SU-DHL-6 (cell line): ENCODE measurements at regions not wholly inside any gene's neighbourhood (a gene's known extent, or its start where the extent isn't known, plus 50 kb on each side); places are given as distances from the start of the nearest gene placed in this dataset.

Experiments used
- H2AFZ ChIP-seq: fragments of 200-600 bp; sonication (generic); 2 replicates; pipeline ENCODE4 v1.6.1; 2014; ENCODE audit warnings: low read depth, mild to moderate bottlenecking, moderate library complexity, mixed read lengths, antibody characterized with exemption, low read length; ENCODE audit not compliant: severe bottlenecking
- H3F3A ChIP-seq: fragments of 200-600 bp; shearing (Covaris generic); 2 replicates; pipeline ENCODE4 v1.6.0; 2016; ENCODE audit warnings: antibody characterized with exemption, mild to moderate bottlenecking; ENCODE audit not compliant: insufficient read depth
- H3K27ac ChIP-seq: fragments of 200-600 bp; sonication (generic); 2 replicates; pipeline ENCODE4 v1.5.1; 2016; ENCODE audit warnings: low read depth, mild to moderate bottlenecking, low read length, moderate library complexity, mixed read lengths
- H3K27me3 ChIP-seq: fragments of 200-600 bp; sonication (generic), shearing (Covaris generic); 2 replicates; pipeline ENCODE4 v1.6.0; 2014; ENCODE audit warnings: mild to moderate bottlenecking, low read length
- H3K36me3 ChIP-seq: fragments of 200-600 bp; sonication (generic); 2 replicates; pipeline ENCODE4 v1.6.1; 2014; ENCODE audit warnings: mild to moderate bottlenecking, low read length, mixed read lengths
- H3K4me2 ChIP-seq: fragments of 300-600, 200-600 bp; shearing (Covaris generic), sonication (generic); 2 replicates; pipeline ENCODE4 v1.6.0; 2014; ENCODE audit warnings: low read length, low read depth, mild to moderate bottlenecking; ENCODE audit not compliant: poor library complexity, severe bottlenecking
- H3K4me3 ChIP-seq: fragments of 200-600 bp; sonication (generic); 2 replicates; pipeline ENCODE4 v1.5.1; 2014; ENCODE audit warnings: antibody characterized with exemption, low read length, mild to moderate bottlenecking, mixed read lengths; ENCODE audit not compliant: insufficient read depth, poor library complexity, severe bottlenecking
- H3K79me2 ChIP-seq: fragments of 200-600 bp; sonication (generic); 2 replicates; pipeline ENCODE4 v1.6.1; 2014; ENCODE audit warnings: mild to moderate bottlenecking, low read length, moderate library complexity; ENCODE audit not compliant: insufficient read depth
- H3K9ac ChIP-seq: fragments of 200-600 bp; sonication (generic); 2 replicates; pipeline ENCODE4 v1.7.0; 2014; ENCODE audit warnings: mild to moderate bottlenecking, low read length
- H3K9me2 ChIP-seq: fragments of 200-600 bp; sonication (generic); replicated peaks from 2 replicates; pipeline ENCODE4 v1.6.1; 2014; ENCODE audit warnings: low read length; ENCODE audit not compliant: insufficient read depth
- H3K9me3 ChIP-seq: fragments of 200-600 bp; sonication (generic); 2 replicates; pipeline ENCODE4 v1.6.1; 2014; ENCODE audit warnings: low read length, mixed read lengths; ENCODE audit not compliant: insufficient read depth
- H4K20me1 ChIP-seq: fragments of 200-600 bp; sonication (generic); 2 replicates; pipeline ENCODE4 v1.6.1; 2014; ENCODE audit warnings: low read depth, mild to moderate bottlenecking, antibody characterized with exemption, low read length, moderate library complexity, mixed read lengths
- CTCF ChIP-seq: fragments of 200-600 bp; sonication (generic); IDR thresholded peaks from one replicate; pipeline ENCODE4 v1.5.1; 2017; ENCODE audit warnings: antibody characterized with exemption, mild to moderate bottlenecking, low read length, moderate library complexity; ENCODE audit not compliant: insufficient read depth, poor library complexity, severe bottlenecking
- EZH2phosphoT487 ChIP-seq: fragments of 200-600 bp; sonication (generic), shearing (Covaris generic); conservative IDR thresholded peaks from 2 replicates; pipeline ENCODE4 v1.6.1; 2018; ENCODE audit warnings: mild to moderate bottlenecking, antibody characterized with exemption, low read length, moderate library complexity, mixed read lengths

- no peaks in the 10 kb centered on the region for H3K27me3 ChIP-seq
- no peaks in the 10 kb centered on the region for H3K9me2 ChIP-seq
- H3K36me3 ChIP-seq = no peaks in the 10 kb centered on the region
- no peaks in the 10 kb centered on the region for H4K20me1 ChIP-seq
- H3F3A ChIP-seq = peaks cover 43% of the 10 kb centered on the region
- H3K4me3 ChIP-seq = no peak overlapping the region
- H3K79me2 ChIP-seq = no peaks in the 10 kb centered on the region
- peak overlapping the region; percentile 19 for H3K9ac ChIP-seq
- no peaks in the 10 kb centered on the region for H3K9me3 ChIP-seq
- H2AFZ ChIP-seq = no peak overlapping the region
- TF ChIP-seq EZH2phosphoT487 (no peak), CTCF (no peak)
- H3K4me2 ChIP-seq = peak overlapping the region; percentile 55
- peak overlapping the region; percentile 96 for H3K27ac ChIP-seq
Measured at GRCh38 chr15:31266712-31267111, 59.9 kb upstream of the KLF13 start.

GRCh38 chr15:31267161-31268107 lies 59.2 kb upstream of the KLF13 start:
- H3K27me3 ChIP-seq = no peaks in the 10 kb centered on the region
- no peaks in the 10 kb centered on the region for H3K9me2 ChIP-seq
- no peaks in the 10 kb centered on the region for H3K36me3 ChIP-seq
- no peak overlapping the region for H2AFZ ChIP-seq
- H3K9ac ChIP-seq = peak overlapping the region; percentile 19
- H3F3A ChIP-seq = peaks cover 43% of the 10 kb centered on the region
- no peaks in the 10 kb centered on the region for H3K79me2 ChIP-seq
- no peak for TF ChIP-seq EZH2phosphoT487
- no peak for TF ChIP-seq CTCF
- H3K27ac ChIP-seq = peak overlapping the region; percentile 96
- no peaks in the 10 kb centered on the region for H3K9me3 ChIP-seq
- no peaks in the 10 kb centered on the region for H4K20me1 ChIP-seq
- H3K4me2 ChIP-seq = peak overlapping the region; percentile 55
- no peak overlapping the region for H3K4me3 ChIP-seq

GRCh38 chr15:31268108-31268501 lies 58.5 kb upstream of the KLF13 start:
- Histone ChIP-seq H3K79me2 (no peaks in the 10 kb centered on the region), H3K9me2 (no peaks in the 10 kb centered on the region), H3F3A (peaks cover 37% of the 10 kb centered on the region), H2AFZ (no peak overlapping the region), H3K36me3 (no peaks in the 10 kb centered on the region), H3K27ac (no peak overlapping the region), H3K4me2 (no peak overlapping the region), H3K4me3 (no peak overlapping the region), H3K9me3 (no peaks in the 10 kb centered on the region), H3K27me3 (no peaks in the 10 kb centered on the region), H4K20me1 (no peaks in the 10 kb centered on the region), H3K9ac (no peak overlapping the region)
- no peak for TF ChIP-seq EZH2phosphoT487
- TF ChIP-seq CTCF = no peak
